GM18507 (cell line): ENCODE measurements at regions not wholly inside any gene's neighbourhood (a gene's known extent, or its start where the extent isn't known, plus 50 kb on each side); places are given as distances from the start of the nearest gene placed in this dataset.

Experiments
- DNase-seq: peaks from one replicate; pipeline ENCODE4 v3.0.0; 2011; ENCODE audit warnings: low read depth; ENCODE audit not compliant: insufficient read length; ENCODE audit errors: extremely low spot score
- FAIRE-seq: peaks from 2 replicates; lab custom pipeline; 2011; peaks lifted over from hg19 to GRCh38; lab: Jason Lieb, UNC

DNA sequence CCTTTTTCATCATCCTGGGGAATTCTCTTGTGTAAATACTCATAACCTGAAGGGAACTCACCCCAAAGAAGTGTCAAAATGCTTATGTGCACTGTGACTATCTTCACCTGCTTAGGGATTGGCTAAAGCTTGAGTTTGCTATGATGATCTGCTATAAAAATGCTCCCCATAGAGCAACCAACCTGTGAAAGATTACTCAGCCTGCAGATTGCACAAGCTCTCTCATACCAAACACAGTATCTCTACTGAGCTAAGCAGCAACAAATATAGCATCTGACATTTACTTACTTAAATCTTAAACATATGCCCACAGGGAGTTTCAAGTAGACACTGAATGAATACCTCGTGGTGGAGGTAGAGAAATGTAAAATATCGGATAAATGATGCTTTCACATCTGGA lies 725.8 kb downstream of the MRPL39 start:
- DNase-seq = no peak
- no peak for FAIRE-seq

DNA sequence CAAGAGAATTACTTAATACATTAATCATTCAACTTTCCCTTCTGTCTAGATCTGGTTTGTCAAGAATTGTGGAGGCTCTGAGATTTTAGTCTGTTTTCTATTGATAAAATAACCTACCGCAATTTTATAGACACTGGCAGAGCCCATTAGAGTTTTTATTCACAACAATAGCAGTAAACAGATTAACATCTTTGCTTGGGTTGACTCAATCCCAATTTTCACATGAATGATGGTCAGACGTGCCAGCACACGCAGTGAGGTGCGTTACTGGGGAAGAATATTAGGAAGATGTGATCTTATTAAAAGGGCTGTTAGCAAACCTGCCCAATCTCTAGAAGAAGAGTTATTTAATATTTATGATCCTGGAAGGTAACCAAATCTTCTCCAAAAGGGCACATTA lies 736.6 kb downstream of the MRPL39 start:
- FAIRE-seq (no peak), DNase-seq (no peak)

- DNase-seq (no peak), FAIRE-seq (no peak)
Measured at GRCh38 chr21:24869862-24870261, 737.4 kb downstream of the MRPL39 start.

DNA sequence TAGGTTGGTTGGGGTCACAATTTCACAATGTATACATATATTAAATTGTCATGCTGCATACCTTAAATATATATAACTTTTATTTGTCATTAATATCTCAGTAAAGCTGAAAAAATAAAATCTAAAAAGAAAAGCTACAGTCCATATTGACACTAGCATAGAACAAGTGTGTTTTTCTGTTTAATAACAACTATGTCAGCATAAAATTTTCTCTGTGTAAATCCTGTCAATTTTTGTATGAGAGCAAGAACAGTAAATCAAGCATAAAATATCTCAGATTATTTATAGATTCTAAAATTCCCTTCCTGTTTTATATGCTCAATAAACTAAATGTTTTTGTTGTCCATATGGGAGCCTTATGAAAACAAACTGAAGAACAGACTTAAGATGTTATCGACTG lies 739.2 kb downstream of the MRPL39 start:
- DNase-seq (no peak), FAIRE-seq (no peak)

- DNase-seq (no peak), FAIRE-seq (no peak)
Measured at GRCh38 chr21:24861471-24861870, 745.8 kb downstream of the MRPL39 start.

DNA sequence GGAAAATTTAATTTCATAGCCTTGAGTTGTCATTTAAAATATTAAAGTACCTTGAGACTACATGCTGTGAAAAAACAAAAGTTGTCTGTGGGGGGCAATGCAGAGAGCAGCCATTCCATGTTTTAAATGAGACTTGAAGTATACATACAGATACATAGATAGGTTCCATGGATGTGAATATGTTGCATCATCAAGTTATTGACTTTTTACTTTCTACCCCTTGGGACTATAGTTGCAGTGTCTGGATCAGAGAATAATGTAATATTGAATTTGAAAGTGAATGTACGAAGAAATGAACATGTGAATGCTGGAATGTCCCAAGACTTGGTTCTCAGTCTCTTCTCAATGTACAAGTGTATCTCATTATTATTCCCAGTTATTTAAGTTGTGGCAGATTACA lies 751.0 kb downstream of the MRPL39 start:
- FAIRE-seq (no peak), DNase-seq (no peak)

- DNase-seq (no peak), FAIRE-seq (no peak)
Measured at GRCh38 chr21:24852610-24853195, 754.6 kb downstream of the MRPL39 start.

DNA sequence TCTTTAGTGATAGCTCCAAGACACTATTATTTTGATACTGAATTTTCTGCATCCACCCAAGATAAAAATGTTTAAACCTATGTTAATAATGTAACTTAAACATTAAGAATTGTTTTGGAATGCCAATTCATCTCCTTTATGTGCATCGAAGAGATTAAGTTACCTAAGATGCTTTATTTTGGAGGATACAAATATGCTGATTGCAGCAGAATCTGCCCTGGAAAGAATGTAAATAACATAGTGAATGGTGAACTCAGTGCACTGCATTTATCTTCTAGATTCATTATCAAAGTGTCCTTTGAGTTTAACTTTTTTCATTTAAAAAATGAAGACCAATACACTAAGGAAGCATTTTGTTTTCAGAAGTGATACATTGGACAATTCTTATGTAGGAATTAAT lies 757.2 kb downstream of the MRPL39 start:
- no peak for FAIRE-seq

GRCh38 chr21:24844671-24845070 lies 762.6 kb downstream of the MRPL39 start:
- FAIRE-seq (no peak), DNase-seq (no peak)

More for the DNA sequence above, 757.2 kb downstream of the MRPL39 start:
- no peak for DNase-seq

- FAIRE-seq (no peak), DNase-seq (no peak)
Measured at GRCh38 chr21:24840287-24840686, 767.0 kb downstream of the MRPL39 start.

DNA sequence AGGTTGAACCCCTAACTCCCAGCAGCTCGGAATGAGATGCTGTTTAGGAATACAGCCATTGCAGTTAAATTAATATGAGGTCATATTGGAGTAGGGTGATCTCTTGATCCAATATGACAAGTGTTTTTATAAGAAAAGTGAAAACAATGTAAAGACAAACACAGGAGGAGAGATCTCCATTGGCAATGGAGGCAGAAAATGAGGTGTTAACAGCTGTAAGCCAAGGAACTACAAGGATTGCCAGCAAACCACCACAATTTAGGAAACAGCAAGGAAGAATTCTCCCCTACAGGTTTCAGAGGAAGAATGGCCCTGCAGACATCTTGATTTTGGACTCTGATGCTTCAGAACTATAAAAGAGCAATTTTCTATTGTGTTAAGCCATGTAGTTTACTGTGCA lies 774.3 kb downstream of the MRPL39 start:
- DNase-seq = no peak
- no peak for FAIRE-seq

DNA sequence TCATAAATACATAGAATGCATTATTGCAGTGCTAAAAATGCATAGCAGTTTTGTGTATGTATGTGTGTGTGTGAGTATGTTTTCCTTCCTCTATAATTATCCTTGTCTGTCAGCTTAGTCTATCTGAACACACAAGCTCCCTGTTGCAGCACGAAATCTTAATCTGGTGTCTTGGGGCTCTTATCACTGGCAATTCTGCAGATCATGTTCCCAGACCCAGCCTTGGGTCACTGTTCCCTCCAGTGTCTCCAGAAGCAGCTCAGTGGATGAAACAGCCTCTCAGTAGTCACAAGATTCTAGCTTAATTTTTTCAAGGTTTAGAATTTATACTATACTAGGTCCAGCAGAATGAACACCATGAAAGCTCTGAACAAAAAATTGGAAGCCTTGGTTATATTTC lies 777.9 kb downstream of the MRPL39 start:
- no peak for DNase-seq
- FAIRE-seq = no peak

DNA sequence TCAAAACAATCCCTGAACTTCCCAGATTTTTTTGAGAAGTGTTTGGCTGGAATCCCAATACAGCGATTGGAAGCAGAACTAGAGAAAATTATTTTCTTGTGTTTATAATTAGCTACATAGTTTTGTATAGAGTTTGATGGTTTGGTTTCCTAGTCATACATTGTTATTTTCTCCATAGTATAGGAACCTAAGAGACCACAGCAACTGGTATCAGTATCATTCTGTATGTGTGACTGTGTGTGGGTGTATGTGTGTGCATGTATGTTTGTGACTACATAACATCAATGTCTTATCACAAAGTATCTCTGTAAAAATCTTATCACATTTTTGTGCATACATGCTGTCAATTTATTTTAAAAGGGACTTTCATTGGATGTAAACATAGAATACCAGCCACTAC lies 780.5 kb downstream of the MRPL39 start:
- no peak for FAIRE-seq
- no peak for DNase-seq

DNA sequence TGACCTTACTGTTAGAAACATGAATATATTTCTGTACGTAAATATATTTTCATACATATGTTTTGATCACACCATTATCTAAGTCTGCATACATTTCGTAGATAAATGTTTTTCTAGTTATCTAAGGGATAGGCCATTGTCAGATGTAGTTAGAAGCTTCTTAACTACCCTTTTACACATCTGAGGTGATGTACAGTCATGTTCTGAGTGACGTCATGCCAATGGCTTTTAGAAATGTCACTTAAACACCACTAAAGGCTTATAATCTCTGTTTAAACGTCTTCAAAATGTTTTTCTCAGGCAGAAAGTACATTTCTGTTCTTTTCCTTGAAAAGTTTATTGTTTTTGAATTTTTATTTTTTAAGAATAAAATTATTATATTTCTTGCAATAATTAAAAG lies 781.9 kb downstream of the MRPL39 start:
- FAIRE-seq = no peak

DNA sequence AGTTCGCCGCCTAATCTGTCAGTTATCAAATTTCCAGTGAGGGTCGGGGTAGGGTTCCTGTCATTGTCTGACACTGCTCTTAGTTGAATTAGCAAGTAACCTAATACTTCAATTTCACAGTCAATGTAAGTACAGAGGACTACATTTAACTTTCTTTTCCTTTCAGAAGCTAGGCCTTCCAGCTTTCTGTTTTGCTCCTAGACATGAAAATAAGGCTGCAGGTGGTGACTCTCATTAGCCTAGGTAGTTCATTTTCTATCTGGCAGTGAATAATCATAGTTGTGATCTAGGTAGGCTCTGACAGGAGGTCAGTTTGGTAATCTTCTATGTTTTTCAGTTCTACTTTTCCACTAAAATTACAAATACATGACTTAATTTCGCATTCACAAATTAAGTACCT lies 783.1 kb downstream of the MRPL39 start:
- DNase-seq (no peak), FAIRE-seq (no peak)

More for the DNA sequence above, 781.9 kb downstream of the MRPL39 start:
- DNase-seq = no peak

DNA sequence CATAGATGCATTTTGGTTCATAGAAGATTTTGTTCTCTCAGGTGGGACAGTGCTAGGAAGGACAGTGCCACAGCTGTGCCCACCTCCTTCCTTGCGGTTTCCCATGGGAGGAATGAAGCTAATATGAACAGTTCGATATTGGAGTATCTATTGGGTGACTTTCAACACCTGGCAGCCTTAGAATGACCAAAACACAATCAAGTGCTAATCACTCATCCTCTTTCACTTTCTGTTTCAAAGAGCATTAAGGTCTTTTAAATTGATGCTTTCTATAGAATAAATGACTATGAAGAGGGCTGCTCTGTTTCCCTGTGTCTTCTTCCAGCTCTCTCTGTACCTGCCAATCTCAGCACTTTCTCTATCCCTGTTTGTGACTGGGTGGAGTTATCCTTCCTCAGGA lies 784.0 kb downstream of the MRPL39 start:
- FAIRE-seq (no peak), DNase-seq (no peak)

GRCh38 chr21:24785033-24785432 lies 822.2 kb downstream of the MRPL39 start:
- DNase-seq (no peak), FAIRE-seq (no peak)

GRCh38 chr21:24781146-24781545 lies 826.1 kb downstream of the MRPL39 start:
- FAIRE-seq (no peak), DNase-seq (no peak)

- no peak for DNase-seq
- FAIRE-seq = no peak
Measured at GRCh38 chr21:24759348-24760075, 847.8 kb downstream of the MRPL39 start.

DNA sequence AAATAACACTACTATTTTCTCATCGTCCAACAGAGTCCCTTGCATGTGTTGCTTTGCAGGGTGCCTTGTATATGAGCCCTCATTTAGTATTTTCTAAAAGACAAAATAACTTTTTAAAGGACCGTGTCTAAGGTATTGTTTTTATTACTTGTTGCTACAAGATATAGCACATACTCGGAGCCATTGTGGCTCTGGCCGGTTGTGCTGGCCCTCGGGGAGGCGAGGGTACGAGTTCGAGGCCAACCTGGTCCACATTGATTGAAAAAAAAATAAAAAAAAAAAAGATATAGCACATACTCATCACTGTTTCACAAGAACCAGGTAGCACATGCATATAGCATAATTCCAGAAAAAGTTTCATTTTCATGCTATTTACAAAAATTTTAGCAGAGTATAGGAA lies 869.2 kb downstream of the MRPL39 start:
- no peak for FAIRE-seq
- no peak for DNase-seq

DNA sequence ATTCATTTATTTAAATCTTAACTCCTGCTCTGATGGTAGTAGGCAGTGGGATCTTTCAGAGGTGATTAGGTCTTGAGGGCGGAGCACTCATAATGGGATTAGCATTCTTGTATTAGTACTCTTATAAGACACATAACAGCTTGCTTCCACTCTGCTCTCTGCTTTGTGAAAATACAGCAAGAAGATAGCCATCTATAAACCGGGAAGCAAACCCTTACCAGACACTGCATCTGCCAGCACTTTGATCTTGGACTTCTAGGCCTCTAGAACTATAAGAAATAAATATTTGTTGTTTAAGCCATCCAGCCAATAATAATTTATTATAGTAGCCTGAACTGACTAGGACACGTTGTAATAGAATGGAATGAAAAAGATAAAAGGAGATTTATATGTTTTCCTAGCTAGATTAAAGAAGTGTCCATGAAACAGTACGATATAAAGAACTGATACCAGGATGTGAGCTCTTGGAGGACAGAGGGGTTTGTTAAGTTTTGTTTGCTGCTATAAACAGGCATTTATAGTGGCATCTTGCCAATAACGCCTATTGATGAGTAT lies 869.9 kb downstream of the MRPL39 start:
- no peak for DNase-seq
- no peak for FAIRE-seq
